H1 (cell line): ENCODE measurements at regions not wholly inside any gene's neighbourhood (a gene's known extent, or its start where the extent isn't known, plus 50 kb on each side); places are given as distances from the start of the nearest gene placed in this dataset.

Experiments used
- CBX5 ChIP-seq: fragments of 300-800, 300-1000 bp; sonication (generic); IDR thresholded peaks from 2 replicates; pipeline ENCODE4 v1.7.1; 2016; ENCODE audit warnings: antibody characterized with exemption, low read length, low read depth
- CHD7 ChIP-seq: fragments of 300-600 bp; sonication (generic); IDR thresholded peaks from 2 replicates; pipeline ENCODE4 v1.7.1; 2012; ENCODE audit warnings: low read length, moderate library complexity, mild to moderate bottlenecking, inconsistent platforms; ENCODE audit not compliant: insufficient replicate concordance
- CTCF ChIP-seq, 3 experiments: IDR thresholded peaks; 1 replicate in 2 of 3; 2 replicates in 1 of 3; pipeline versions ENCODE4 v1.5.1 to v1.6.1; 2011; ENCODE audit warnings: low read length in 3 of 3, mild to moderate bottlenecking in 3 of 3, inconsistent platforms in 2 of 3, low read depth in 1 of 3, moderate library complexity in 1 of 3; ENCODE audit not compliant: insufficient read depth in 1 of 3; ENCODE audit errors: control extremely low read depth in 1 of 3
- EZH2 ChIP-seq: fragments of 200-600 bp; sonication (generic); IDR thresholded peaks from 2 replicates; pipeline ENCODE4 v1.7.1; 2012; ENCODE audit warnings: low read depth, mild to moderate bottlenecking, moderate library complexity, low read length, inconsistent platforms; ENCODE audit not compliant: severe bottlenecking
- HDAC6 ChIP-seq: IDR thresholded peaks from one replicate; pipeline ENCODE4 v1.7.1; 2012; ENCODE audit warnings: low read depth, mild to moderate bottlenecking, inconsistent platforms, low read length, moderate library complexity
- MAX ChIP-seq: IDR thresholded peaks from 2 replicates; pipeline ENCODE4 v1.6.1; 2012; ENCODE audit warnings: inconsistent platforms
- RXRA ChIP-seq: IDR thresholded peaks from 2 replicates; pipeline ENCODE4 v1.6.1; 2011; ENCODE audit warnings: low read depth, mild to moderate bottlenecking, low read length, moderate library complexity; ENCODE audit not compliant: insufficient read depth
- TAF7 ChIP-seq: optimal IDR thresholded peaks from 2 replicates; pipeline ENCODE3; 2011; ENCODE audit warnings: low read depth, mild to moderate bottlenecking, inconsistent platforms, low read length, moderate library complexity, borderline replicate concordance

- no peak for TF ChIP-seq CHD7
- no peak for TF ChIP-seq EZH2
- no peak for TF ChIP-seq CBX5
- no peak for TF ChIP-seq TAF7
- TF ChIP-seq RXRA: no peak
- TF ChIP-seq HDAC6: no peak
- no peak for TF ChIP-seq CTCF (IDR thresholded peaks at IDR 0.05; ENCODE audit: control extremely low read depth in 1 of 3, insufficient read depth in 1 of 3, low read depth in 1 of 3, low read length in 3 of 3)
- TF ChIP-seq MAX: no peak
Observed at GRCh38 chr2:136248242-136248641, 130.3 kb upstream of the CXCR4 start (continued).
